ENCODE measurements at regions not wholly inside any gene's neighbourhood (a gene's known extent, or its start where the extent isn't known, plus 50 kb on each side); places are given as distances from the start of the nearest gene placed in this dataset.

GRCh38 chr12:74317078-74317601, 220.5 kb upstream of the ATXN7L3B start:
- DNase-seq (ENCODE audit: low read depth): peak; percentile 7
- Histone ChIP-seq H3K27me3 (ENCODE audit: control insufficient read depth, insufficient read depth, low read length) (no peaks in the 10 kb centered on the region), H3K4me3 (ENCODE audit: low read depth, low read length) (no peak overlapping the region), H3K36me3 (ENCODE audit: control insufficient read depth, insufficient read depth, low read length) (no peaks in the 10 kb centered on the region)
- TF ChIP-seq CTCF (IDR thresholded peaks at IDR 0.05; ENCODE audit: insufficient read depth, low read length, poor library complexity, severe bottlenecking): peak; percentile 47

GRCh38 chr12:74317741-74318140, 219.9 kb upstream of the ATXN7L3B start:
- no peaks in the 10 kb centered on the region for H3K36me3 ChIP-seq (ENCODE audit: control insufficient read depth, insufficient read depth, low read length)
- no peak for DNase-seq (ENCODE audit: low read depth)
- H3K27me3 ChIP-seq (ENCODE audit: control insufficient read depth, insufficient read depth, low read length): no peaks in the 10 kb centered on the region
- no peak for TF ChIP-seq CTCF (IDR thresholded peaks at IDR 0.05; ENCODE audit: insufficient read depth, low read length, poor library complexity, severe bottlenecking)
- no peak overlapping the region for H3K4me3 ChIP-seq (ENCODE audit: low read depth, low read length)

- no peaks in the 10 kb centered on the region for H3K27me3 ChIP-seq (ENCODE audit: control insufficient read depth, insufficient read depth, low read length)
- no peak for TF ChIP-seq CTCF (IDR thresholded peaks at IDR 0.05; ENCODE audit: insufficient read depth, low read length, poor library complexity, severe bottlenecking)
- H3K4me3 ChIP-seq (ENCODE audit: low read depth, low read length): no peak overlapping the region
- no peak for DNase-seq (ENCODE audit: low read depth)
- no peaks in the 10 kb centered on the region for H3K36me3 ChIP-seq (ENCODE audit: control insufficient read depth, insufficient read depth, low read length)
Measured at GRCh38 chr12:74319886-74320285, 217.7 kb upstream of the ATXN7L3B start.

- no peaks in the 10 kb centered on the region for H3K27me3 ChIP-seq (ENCODE audit: control insufficient read depth, insufficient read depth, low read length)
- no peaks in the 10 kb centered on the region for H3K36me3 ChIP-seq (ENCODE audit: control insufficient read depth, insufficient read depth, low read length)
- no peak for DNase-seq (ENCODE audit: low read depth)
- H3K4me3 ChIP-seq (ENCODE audit: low read depth, low read length): no peak overlapping the region
- no peak for TF ChIP-seq CTCF (IDR thresholded peaks at IDR 0.05; ENCODE audit: insufficient read depth, low read length, poor library complexity, severe bottlenecking)
Measured at GRCh38 chr12:74321381-74321780, 216.3 kb upstream of the ATXN7L3B start.

GRCh38 chr12:74322792-74323191, 214.8 kb upstream of the ATXN7L3B start:
- DNase-seq (ENCODE audit: low read depth): no peak
- Histone ChIP-seq H3K27me3 (ENCODE audit: control insufficient read depth, insufficient read depth, low read length) (no peaks in the 10 kb centered on the region), H3K36me3 (ENCODE audit: control insufficient read depth, insufficient read depth, low read length) (no peaks in the 10 kb centered on the region), H3K4me3 (ENCODE audit: low read depth, low read length) (no peak overlapping the region)
- TF ChIP-seq CTCF (IDR thresholded peaks at IDR 0.05; ENCODE audit: insufficient read depth, low read length, poor library complexity, severe bottlenecking): no peak

GRCh38 chr12:74328623-74329022, 209.0 kb upstream of the ATXN7L3B start:
- H3K27me3 ChIP-seq (ENCODE audit: control insufficient read depth, insufficient read depth, low read length): no peaks in the 10 kb centered on the region
- no peaks in the 10 kb centered on the region for H3K36me3 ChIP-seq (ENCODE audit: control insufficient read depth, insufficient read depth, low read length)
- TF ChIP-seq CTCF (IDR thresholded peaks at IDR 0.05; ENCODE audit: insufficient read depth, low read length, poor library complexity, severe bottlenecking): no peak
- DNase-seq (ENCODE audit: low read depth): no peak
- H3K4me3 ChIP-seq (ENCODE audit: low read depth, low read length): no peak overlapping the region

All from kidney epithelial cell (primary cell).